B cell (primary cell): ENCODE measurements at regions not wholly inside any gene's neighbourhood (a gene's known extent, or its start where the extent isn't known, plus 50 kb on each side); places are given as distances from the start of the nearest gene placed in this dataset.

Experiments used
- CTCF ChIP-seq: fragments of 200-600 bp; IDR thresholded peaks from one replicate; pipeline ENCODE4 v1.8.0; 2022; ENCODE audit warnings: antibody characterized with exemption, mild to moderate bottlenecking
- EZH2 ChIP-seq: IDR thresholded peaks from 2 replicates; pipeline ENCODE4 v1.6.1; 2012; ENCODE audit warnings: borderline replicate concordance, low read depth, mild to moderate bottlenecking, moderate library complexity, low read length; ENCODE audit not compliant: insufficient read depth, poor library complexity, severe bottlenecking

GRCh38 chr14:84027351-84027750 lies 1502.6 kb upstream of the FLRT2 start:
- TF ChIP-seq CTCF = no peak
- TF ChIP-seq EZH2 = no peak
